Transverse colon (tissue), 4 donors: ENCODE measurements at regions not wholly inside any gene's neighbourhood (a gene's known extent, or its start where the extent isn't known, plus 50 kb on each side); places are given as distances from the start of the nearest gene placed in this dataset.

ENCODE experiments used
- DNase-seq: peaks from one replicate; pipeline ENCODE4 v3.0.0-alpha.2; 2019
- H3K27ac ChIP-seq, 4 donors: fragments of 200-600 bp; sonication (generic); 2 replicates each; pipeline ENCODE4 v1.5.1; 2016 to 2018; ENCODE audit warnings: inconsistent platforms in 4 of 4
- H3K27me3 ChIP-seq: fragments of 200-600 bp; sonication (generic); 2 replicates; pipeline ENCODE4 v1.5.1; 2017; ENCODE audit warnings: inconsistent platforms
- H3K36me3 ChIP-seq, 4 donors: fragments of 200-600 bp; sonication (generic); 2 replicates each; pipeline ENCODE4 v1.5.1; 2017 to 2019; ENCODE audit warnings: inconsistent platforms in 4 of 4
- H3K4me1 ChIP-seq, 4 donors: fragments of 200-600 bp; sonication (generic); 2 replicates each; pipeline ENCODE4 v1.5.1; 2017 to 2020; ENCODE audit warnings: inconsistent platforms in 4 of 4
- H3K4me3 ChIP-seq, 4 donors: fragments of 200-600 bp; sonication (generic); 1 replicate in 1 of 4; 2 replicates in 3 of 4; pipeline versions ENCODE4 v1.5.1 to v1.6.1; 2017 to 2019; ENCODE audit warnings: inconsistent platforms in 4 of 4
- H3K9me3 ChIP-seq, 2 donors: fragments of 200-600 bp; sonication (generic); 2 replicates each; pipeline ENCODE4 v1.5.1; 2017 to 2019; ENCODE audit warnings: inconsistent platforms in 2 of 2
- EP300 ChIP-seq: sonication (generic); formaldehyde crosslinking; IDR thresholded peaks from one replicate; pipeline ENCODE4 v1.6.1; 2017; ENCODE audit warnings: antibody characterized with exemption, low read depth
- POLR2A ChIP-seq: fragments of 450-650 bp; IDR thresholded peaks from one replicate; pipeline ENCODE4 v1.6.1; 2016; ENCODE audit warnings: antibody characterized with exemption, mild to moderate bottlenecking, moderate library complexity
- POLR2AphosphoS5 ChIP-seq, 3 donors: sonication (generic); formaldehyde crosslinking; IDR thresholded peaks; one replicate each; pipeline ENCODE4 v1.6.1; 2016; ENCODE audit warnings: antibody characterized with exemption in 3 of 3
- WGBS, 2 donors: methylation state at CpG; one replicate each; pipeline ENCODE4 v1.1.5; 2018; ENCODE audit warnings: low coverage in 1 of 2; 5-methylcytosine and 5-hydroxymethylcytosine counted together
- in situ Hi-C, 4 donors: fragments of 200-750 bp; cut with MboI; loops; one replicate each; pipeline versions ENCODE4 v1.15.0 to v1.15.1; 2017; ENCODE audit warnings: low sequenced_read_pairs in 3 of 4, low pct_ligation_motif_present in 1 of 4, low pct_unique_long_range_greater_than_20kb in 1 of 4
- intact Hi-C: fragments of 100-400 bp; cut with DNase I; formaldehyde crosslinking; loops from one replicate; pipeline ENCODE4 v1.15.1; 2023; ENCODE audit warnings: low total_unique reads
- TF ChIP-seq, protein P1 (sequence below), 5 experiments: fragments of 200-600 bp in 3 of 5; fragments of 450-650 bp in 2 of 5; sonication (generic) in 3 of 5; IDR thresholded peaks; 1 replicate in 2 of 5; 2 replicates in 3 of 5; pipeline ENCODE4 v1.5.1; 2016 to 2017; ENCODE audit warnings: antibody characterized with exemption in 5 of 5, inconsistent platforms in 3 of 5, mild to moderate bottlenecking in 2 of 5, moderate library complexity in 1 of 5

DNA sequence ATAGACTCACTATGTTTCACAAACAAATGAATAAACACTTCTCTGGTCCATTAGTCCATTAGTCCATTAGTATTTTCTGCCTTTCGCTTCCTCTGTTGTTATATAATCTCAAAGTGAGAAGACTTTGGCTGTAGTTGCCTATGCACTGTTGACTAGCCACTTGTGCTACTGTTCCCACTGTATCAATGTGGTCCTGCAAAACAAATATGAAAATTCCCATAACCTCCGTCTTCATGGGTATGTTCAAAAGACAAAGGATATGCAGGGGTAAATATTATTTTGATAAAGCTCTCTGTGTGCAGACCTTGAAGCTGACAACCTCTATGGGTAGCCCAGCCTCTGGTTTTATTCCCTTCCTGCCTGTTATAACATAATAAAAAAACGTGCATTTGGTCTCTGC, 77.8 kb downstream of the DIO2 start:
- WGBS, 2 donors, result 52 to 53% methylated on average over 3 of the region's 3 CpGs
- Histone ChIP-seq H3K4me1 (no peaks in the 10 kb centered on the region), H3K27me3 (no peaks in the 10 kb centered on the region), H3K4me3 (no peak overlapping the region), H3K36me3 (no peaks in the 10 kb centered on the region), H3K9me3 (no peaks in the 10 kb centered on the region), H3K27ac (no peak overlapping the region)
- no peak for DNase-seq
- intact Hi-C loops (no loop called here), in situ Hi-C loops (no loop called here)
- TF ChIP-seq POLR2A, result no peak
- no peak for TF ChIP-seq POLR2AphosphoS5 (IDR thresholded peaks at IDR 0.05)
- no peak for TF ChIP-seq EP300
- TF ChIP-seq, protein P1, sequence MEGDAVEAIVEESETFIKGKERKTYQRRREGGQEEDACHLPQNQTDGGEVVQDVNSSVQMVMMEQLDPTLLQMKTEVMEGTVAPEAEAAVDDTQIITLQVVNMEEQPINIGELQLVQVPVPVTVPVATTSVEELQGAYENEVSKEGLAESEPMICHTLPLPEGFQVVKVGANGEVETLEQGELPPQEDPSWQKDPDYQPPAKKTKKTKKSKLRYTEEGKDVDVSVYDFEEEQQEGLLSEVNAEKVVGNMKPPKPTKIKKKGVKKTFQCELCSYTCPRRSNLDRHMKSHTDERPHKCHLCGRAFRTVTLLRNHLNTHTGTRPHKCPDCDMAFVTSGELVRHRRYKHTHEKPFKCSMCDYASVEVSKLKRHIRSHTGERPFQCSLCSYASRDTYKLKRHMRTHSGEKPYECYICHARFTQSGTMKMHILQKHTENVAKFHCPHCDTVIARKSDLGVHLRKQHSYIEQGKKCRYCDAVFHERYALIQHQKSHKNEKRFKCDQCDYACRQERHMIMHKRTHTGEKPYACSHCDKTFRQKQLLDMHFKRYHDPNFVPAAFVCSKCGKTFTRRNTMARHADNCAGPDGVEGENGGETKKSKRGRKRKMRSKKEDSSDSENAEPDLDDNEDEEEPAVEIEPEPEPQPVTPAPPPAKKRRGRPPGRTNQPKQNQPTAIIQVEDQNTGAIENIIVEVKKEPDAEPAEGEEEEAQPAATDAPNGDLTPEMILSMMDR (IDR thresholded peaks at IDR 0.05), result no peak

DNA sequence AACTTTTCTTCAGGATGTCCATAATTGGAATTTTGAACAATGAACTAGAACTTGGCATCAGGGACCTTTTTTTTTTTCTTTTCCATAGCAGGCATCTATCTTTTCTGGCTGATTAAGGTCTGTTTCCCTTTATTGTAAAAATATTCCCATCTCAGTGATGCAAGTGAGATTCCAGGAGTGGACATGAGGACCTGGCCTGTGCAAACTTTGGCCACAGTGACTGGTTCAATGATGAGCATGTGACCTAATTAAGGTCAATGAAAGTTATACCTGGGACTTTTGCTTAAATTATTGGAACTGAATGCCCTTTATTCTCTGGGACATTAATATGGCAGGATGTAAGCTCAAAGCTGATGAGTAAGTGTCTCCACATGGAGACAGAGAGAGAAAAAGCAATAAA, 83.8 kb downstream of the DIO2 start:
- intact Hi-C loops, result no loop called here
- no peaks in the 10 kb centered on the region for H3K36me3 ChIP-seq
- no peaks in the 10 kb centered on the region for H3K9me3 ChIP-seq
- DNase-seq, result no peak
- H3K4me3 ChIP-seq, result no peak overlapping the region
- H3K27me3 ChIP-seq, result no peaks in the 10 kb centered on the region
- TF ChIP-seq, protein P1 (IDR thresholded peaks at IDR 0.05), result no peak
- TF ChIP-seq POLR2AphosphoS5 (IDR thresholded peaks at IDR 0.05) (no peak), EP300 (no peak), POLR2A (no peak)
- no peak overlapping the region for H3K27ac ChIP-seq
- H3K4me1 ChIP-seq, result no peaks in the 10 kb centered on the region
- in situ Hi-C loops, result no loop called here

DNA sequence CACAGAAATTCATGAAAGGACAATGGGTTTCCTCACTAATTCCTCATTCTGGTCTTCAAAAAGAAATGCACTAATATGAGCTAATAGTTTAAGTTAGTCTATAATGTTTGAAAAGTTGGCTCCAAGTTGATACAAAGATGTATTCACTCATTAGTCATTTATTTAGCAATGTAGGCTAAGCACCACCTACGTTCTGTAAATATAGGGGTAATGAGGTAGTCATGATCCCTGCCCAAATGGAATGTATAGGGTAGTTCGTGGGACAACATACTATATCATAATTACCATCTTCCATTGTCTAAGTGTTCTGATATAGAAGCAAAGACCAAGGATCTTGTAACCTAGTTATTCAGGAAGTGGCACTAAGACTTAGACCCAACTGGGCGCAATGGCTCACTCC, 86.5 kb downstream of the DIO2 start:
- WGBS, 2 donors, result 30 to 72% methylated on average over 2 to 3 of the region's 3 CpGs
- intact Hi-C loops, result no loop called here

DNA sequence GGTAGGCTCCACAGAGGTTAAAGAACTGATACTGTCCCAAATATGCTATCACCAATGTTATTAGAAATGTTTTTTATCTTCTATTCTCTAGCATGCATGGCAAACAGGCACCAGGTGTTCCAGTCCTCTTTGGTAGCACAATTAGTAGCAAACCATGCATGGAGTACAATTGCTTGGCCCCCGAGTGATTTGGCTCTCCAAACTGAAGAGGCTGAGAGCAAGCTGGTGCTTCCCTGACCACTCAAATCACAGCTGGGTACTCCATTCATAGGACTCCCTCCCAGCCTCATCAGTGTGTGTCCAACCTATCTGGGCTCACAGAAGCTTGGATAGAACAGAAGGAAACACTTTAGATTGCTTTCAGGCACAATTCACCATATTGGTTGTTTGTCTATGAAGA, 93.4 kb downstream of the DIO2 start:
- Histone ChIP-seq H3K27me3 (no peaks in the 10 kb centered on the region), H3K36me3 (no peaks in the 10 kb centered on the region), H3K9me3 (no peaks in the 10 kb centered on the region), H3K27ac (no peak overlapping the region), H3K4me3 (no peak overlapping the region), H3K4me1 (no peaks in the 10 kb centered on the region)
- intact Hi-C loops (no loop called here), in situ Hi-C loops (no loop called here)
- 75 to 80% methylated on average over 1 of the region's 1 CpG for WGBS, 2 donors
- TF ChIP-seq, protein P1 (IDR thresholded peaks at IDR 0.05), result no peak
- TF ChIP-seq POLR2A (no peak), POLR2AphosphoS5 (IDR thresholded peaks at IDR 0.05) (no peak)
- no peak for DNase-seq

More for the DNA sequence above, 86.5 kb downstream of the DIO2 start:
- in situ Hi-C loops, result no loop called here
- H3K4me1 ChIP-seq, result no peaks in the 10 kb centered on the region
- H3K9me3 ChIP-seq, result no peaks in the 10 kb centered on the region
- H3K27me3 ChIP-seq, result no peaks in the 10 kb centered on the region
- no peak overlapping the region for H3K4me3 ChIP-seq
- TF ChIP-seq POLR2A (no peak), EP300 (no peak), POLR2AphosphoS5 (IDR thresholded peaks at IDR 0.05) (no peak)
- TF ChIP-seq, protein P1 (IDR thresholded peaks at IDR 0.05), result no peak
- DNase-seq, result no peak
- no peak overlapping the region for H3K27ac ChIP-seq
- H3K36me3 ChIP-seq, result no peaks in the 10 kb centered on the region
